Neutrophil (primary cell): ENCODE measurements at regions not wholly inside any gene's neighbourhood (a gene's known extent, or its start where the extent isn't known, plus 50 kb on each side); places are given as distances from the start of the nearest gene placed in this dataset.

Source experiments
- H3K27ac ChIP-seq: fragments of 200-600 bp; sonication (generic); 2 replicates; pipeline ENCODE4 v1.5.1; 2016; ENCODE audit warnings: mild to moderate bottlenecking, moderate library complexity
- H3K27me3 ChIP-seq: fragments of 200-600 bp; sonication (generic); 2 replicates; pipeline ENCODE4 v1.6.0; 2016; ENCODE audit warnings: mild to moderate bottlenecking
- H3K36me3 ChIP-seq: fragments of 200-600 bp; sonication (generic); 2 replicates; pipeline ENCODE4 v1.5.1; 2017
- H3K4me1 ChIP-seq, 2 experiments: fragments of 200-600 bp in 1 of 2; sonication (generic) in 1 of 2; 1 replicate in 1 of 2; 2 replicates in 1 of 2; pipeline versions ENCODE4 v1.5.1 to v1.6.1; 2013 to 2016; ENCODE audit warnings: low read depth in 1 of 2, low read length in 1 of 2, mild to moderate bottlenecking in 1 of 2, moderate library complexity in 1 of 2; ENCODE audit not compliant: control insufficient read depth in 1 of 2, insufficient read depth in 1 of 2
- H3K4me3 ChIP-seq, 2 experiments: fragments of 200-600 bp in 1 of 2; sonication (generic) in 1 of 2; 1 replicate in 1 of 2; 2 replicates in 1 of 2; pipeline ENCODE4 v1.5.1; 2013 to 2016; ENCODE audit warnings: low read depth in 1 of 2, low read length in 1 of 2, mild to moderate bottlenecking in 1 of 2, moderate library complexity in 1 of 2
- H3K9me3 ChIP-seq: fragments of 200-600 bp; sonication (generic); 2 replicates; pipeline ENCODE4 v1.5.1; 2016
- CTCF ChIP-seq: fragments of 200-600 bp; sonication (generic); IDR thresholded peaks from 2 replicates; pipeline ENCODE4 v1.5.1; 2016; ENCODE audit warnings: antibody characterized with exemption

- no peak for TF ChIP-seq CTCF
- Histone ChIP-seq H3K36me3 (no peaks in the 10 kb centered on the region), H3K4me3 (no peak overlapping the region), H3K27me3 (no peaks in the 10 kb centered on the region), H3K27ac (no peak overlapping the region), H3K4me1 (no peaks in the 10 kb centered on the region), H3K9me3 (no peaks in the 10 kb centered on the region)
These were observed 806.3 kb upstream of the ARPP21 start for GRCh38 chr3:34832865-34833508.

GRCh38 chr3:34837848-34838741 is 801.2 kb upstream of the ARPP21 start:
- TF ChIP-seq CTCF, result no peak

GRCh38 chr3:34842706-34843480 is 796.4 kb upstream of the ARPP21 start:
- no peak for TF ChIP-seq CTCF
- no peak overlapping the region for H3K4me3 ChIP-seq
- H3K27me3 ChIP-seq, result no peaks in the 10 kb centered on the region
- peaks cover 0 to 12% of the 10 kb centered on the region in 2 experiments for H3K4me1 ChIP-seq
- H3K27ac ChIP-seq, result no peak overlapping the region
- H3K9me3 ChIP-seq, result no peaks in the 10 kb centered on the region
- H3K36me3 ChIP-seq, result no peaks in the 10 kb centered on the region

More at GRCh38 chr3:34837848-34838741, 801.2 kb upstream of the ARPP21 start:
- Histone ChIP-seq H3K4me3 (no peak overlapping the region), H3K4me1 (peaks cover 0 to 6% of the 10 kb centered on the region in 2 experiments), H3K27me3 (no peaks in the 10 kb centered on the region), H3K36me3 (no peaks in the 10 kb centered on the region), H3K27ac (no peak overlapping the region), H3K9me3 (no peaks in the 10 kb centered on the region)

- no peak overlapping the region for H3K27ac ChIP-seq
These were observed 795.1 kb upstream of the ARPP21 start for GRCh38 chr3:34844323-34844620.

More at GRCh38 chr3:34844323-34844620, 795.1 kb upstream of the ARPP21 start:
- TF ChIP-seq CTCF, result no peak
- peaks cover 0 to 20% of the 10 kb centered on the region in 2 experiments for H3K4me1 ChIP-seq
- H3K4me3 ChIP-seq, result no peak overlapping the region
- H3K36me3 ChIP-seq, result no peaks in the 10 kb centered on the region
- H3K27me3 ChIP-seq, result no peaks in the 10 kb centered on the region
- no peaks in the 10 kb centered on the region for H3K9me3 ChIP-seq
